ENCODE measurements at regions not wholly inside any gene's neighbourhood (a gene's known extent, or its start where the extent isn't known, plus 50 kb on each side); places are given as distances from the start of the nearest gene placed in this dataset.

GRCh38 chr3:146883288-146883687 lies 278.1 kb upstream of the PLSCR5 start:
- Histone ChIP-seq H3K36me3 (ENCODE audit: control insufficient read depth in 2 of 2, insufficient read depth in 2 of 2, low read length in 1 of 2) (no peaks in the 10 kb centered on the region), H3K79me2 (ENCODE audit: control insufficient read depth, insufficient read depth, low read length) (no peaks in the 10 kb centered on the region), H3K4me2 (ENCODE audit: control insufficient read depth, insufficient read depth) (no peak overlapping the region), H3K4me3 (no peak overlapping the region), H3K4me1 (ENCODE audit: control insufficient read depth, insufficient read depth, low read length) (no peaks in the 10 kb centered on the region), H4K20me1 (ENCODE audit: control insufficient read depth, insufficient read depth) (no peaks in the 10 kb centered on the region), H3K27ac (ENCODE audit: control insufficient read depth, insufficient read depth) (no peak overlapping the region), H3K9me3 (replicated peaks; ENCODE audit: control insufficient read depth, insufficient read depth, low read length) (no peaks in the 10 kb centered on the region), H2AFZ (ENCODE audit: control insufficient read depth, low read depth, low read length) (no peak overlapping the region), H3K27me3 (replicated peaks in 1 of 2; ENCODE audit: control insufficient read depth in 2 of 2, insufficient read depth in 2 of 2, low read length in 1 of 2) (no peaks in the 10 kb centered on the region), H3K9ac (ENCODE audit: control insufficient read depth, insufficient read depth, low read length) (no peak overlapping the region)
- ChIA-PET CTCF (no interaction called here), RAD21 (ENCODE audit: unreplicated experiment) (no interaction called here), SMC1A (ENCODE audit: uncharacterized antibody, unreplicated experiment) (no interaction called here), POLR2A (no interaction called here)
- in situ Hi-C loops (cut with MboI): no loop called here
- 0% methylated on average over 1 of the region's 1 CpG for WGBS (ENCODE audit: insufficient coverage, insufficient replicate concordance, low lambda C conversion rate, missing lambda C conversion rate)
- intact Hi-C loops (cut with micrococcal nuclease; ENCODE audit: unreplicated experiment): no loop called here
- DNase-seq (ENCODE audit: low read depth, low spot score) (no peak), FAIRE-seq (no peak), ATAC-seq (no peak; the same call in 2 of the 3 replicates)
- TF ChIP-seq USF1 (IDR thresholded peaks at IDR 0.05; ENCODE audit: borderline replicate concordance, extremely low read length, insufficient read depth, low read depth, low read length) (no peak), PAX8 (IDR thresholded peaks at IDR 0.05) (no peak), RFX5 (IDR thresholded peaks at IDR 0.05; ENCODE audit: low read depth, low read length) (no peak), IRF3 (IDR thresholded peaks at IDR 0.05) (no peak), BCL11A (IDR thresholded peaks at IDR 0.05; ENCODE audit: low read depth, low read length) (no peak), STAT3 (IDR thresholded peaks at IDR 0.05; ENCODE audit: low read depth, low read length) (no peak), ZSCAN29 (IDR thresholded peaks at IDR 0.05) (no peak), SPI1 (IDR thresholded peaks at IDR 0.05; ENCODE audit: borderline replicate concordance, insufficient read depth, low read depth, low read length) (no peak), BRCA1 (IDR thresholded peaks at IDR 0.05; ENCODE audit: low read depth, low read length) (no peak), SMAD5 (IDR thresholded peaks at IDR 0.05; ENCODE audit: low read depth) (no peak), CUX1 (IDR thresholded peaks at IDR 0.05; ENCODE audit: insufficient replicate concordance, low read depth, low read length) (no peak), POLR2AphosphoS2 (IDR thresholded peaks at IDR 0.05; ENCODE audit: low read depth, low read length) (no peak)
- no TSS peak for BruUV-seq (replicated peaks)
